ENCODE measurements at regions not wholly inside any gene's neighbourhood (a gene's known extent, or its start where the extent isn't known, plus 50 kb on each side); places are given as distances from the start of the nearest gene placed in this dataset.

- Histone ChIP-seq H3K4me1 (no peaks in the 10 kb centered on the region), H3K36me3 (ENCODE audit: insufficient read depth in 1 of 2, low read depth in 1 of 2) (no peaks in the 10 kb centered on the region), H3K27me3 (ENCODE audit: insufficient read depth in 3 of 3, low read length in 2 of 3) (no peaks in the 10 kb centered on the region), H3K4me3 (no peak overlapping the region), H3K9me3 (peaks cover 3% of the 10 kb centered on the region), H3K27ac (no peak overlapping the region)
- DNase-seq (no peak), ATAC-seq (no peak)
- 70 to 76% (median 71%) methylated on average over 15 of the region's 15 CpGs for WGBS, 3 donors
- intact Hi-C loops (cut with DNase I), result no loop called here
- TF ChIP-seq CTCF (IDR thresholded peaks at IDR 0.05), result no peak
Observed at GRCh38 chr18:25456334-25457010, 104.5 kb upstream of the ZNF521 start.

GRCh38 chr18:25455646-25456045, 103.7 kb upstream of the ZNF521 start:
- Histone ChIP-seq H3K27me3 (ENCODE audit: insufficient read depth in 3 of 3, low read length in 2 of 3) (no peaks in the 10 kb centered on the region), H3K4me1 (no peaks in the 10 kb centered on the region), H3K27ac (no peak overlapping the region), H3K4me3 (no peak overlapping the region), H3K9me3 (peaks cover 3% of the 10 kb centered on the region), H3K36me3 (ENCODE audit: insufficient read depth in 1 of 2, low read depth in 1 of 2) (no peaks in the 10 kb centered on the region)
- DNase-seq (no peak), ATAC-seq (no peak)
- no peak for TF ChIP-seq CTCF (IDR thresholded peaks at IDR 0.05)
- 43 to 60% (median 44%) methylated on average over 2 of the region's 2 CpGs for WGBS, 3 donors
- intact Hi-C loops (cut with DNase I), result no loop called here

GRCh38 chr18:25455159-25455558, 103.2 kb upstream of the ZNF521 start:
- Histone ChIP-seq H3K9me3 (peaks cover 3% of the 10 kb centered on the region), H3K4me3 (no peak overlapping the region), H3K27ac (no peak overlapping the region), H3K27me3 (ENCODE audit: insufficient read depth in 3 of 3, low read length in 2 of 3) (no peaks in the 10 kb centered on the region), H3K4me1 (no peaks in the 10 kb centered on the region), H3K36me3 (ENCODE audit: insufficient read depth in 1 of 2, low read depth in 1 of 2) (no peaks in the 10 kb centered on the region)
- intact Hi-C loops (cut with DNase I), result no loop called here
- ATAC-seq (no peak), DNase-seq (no peak)
- WGBS, 3 donors, result 54 to 79% (median 74%) methylated on average over 1 of the region's 1 CpG
- no peak for TF ChIP-seq CTCF (IDR thresholded peaks at IDR 0.05)

- Histone ChIP-seq H3K27ac (no peak overlapping the region), H3K36me3 (ENCODE audit: insufficient read depth in 1 of 2, low read depth in 1 of 2) (no peaks in the 10 kb centered on the region), H3K4me3 (no peak overlapping the region), H3K27me3 (ENCODE audit: insufficient read depth in 3 of 3, low read length in 2 of 3) (no peaks in the 10 kb centered on the region), H3K4me1 (no peaks in the 10 kb centered on the region), H3K9me3 (peaks cover 3% of the 10 kb centered on the region)
- intact Hi-C loops (cut with DNase I), result no loop called here
- ATAC-seq, result no peak
- TF ChIP-seq CTCF (IDR thresholded peaks at IDR 0.05), result no peak
- WGBS, 3 donors, result 87 to 89% (median 88%) methylated on average over 3 of the region's 3 CpGs
- no peak for DNase-seq
Observed at GRCh38 chr18:25454730-25455129, 102.8 kb upstream of the ZNF521 start.

- no peaks in the 10 kb centered on the region for H3K27me3 ChIP-seq (ENCODE audit: insufficient read depth in 3 of 3, low read length in 2 of 3)
- no peak for TF ChIP-seq CTCF (IDR thresholded peaks at IDR 0.05)
- intact Hi-C loops (cut with DNase I), result no loop called here
- no peaks in the 10 kb centered on the region for H3K4me1 ChIP-seq
- H3K27ac ChIP-seq, result no peak overlapping the region
- ATAC-seq, result no peak
- H3K4me3 ChIP-seq, result no peak overlapping the region
- WGBS, 3 donors, result 80 to 90% (median 83%) methylated on average over 4 of the region's 4 CpGs
- no peaks in the 10 kb centered on the region for H3K36me3 ChIP-seq (ENCODE audit: insufficient read depth in 1 of 2, low read depth in 1 of 2)
- no peak for DNase-seq
- H3K9me3 ChIP-seq, result peaks cover 3% of the 10 kb centered on the region
Observed at GRCh38 chr18:25454270-25454659, 102.3 kb upstream of the ZNF521 start.
